ENCODE measurements at regions not wholly inside any gene's neighbourhood (a gene's known extent, or its start where the extent isn't known, plus 50 kb on each side); places are given as distances from the start of the nearest gene placed in this dataset.

DNA sequence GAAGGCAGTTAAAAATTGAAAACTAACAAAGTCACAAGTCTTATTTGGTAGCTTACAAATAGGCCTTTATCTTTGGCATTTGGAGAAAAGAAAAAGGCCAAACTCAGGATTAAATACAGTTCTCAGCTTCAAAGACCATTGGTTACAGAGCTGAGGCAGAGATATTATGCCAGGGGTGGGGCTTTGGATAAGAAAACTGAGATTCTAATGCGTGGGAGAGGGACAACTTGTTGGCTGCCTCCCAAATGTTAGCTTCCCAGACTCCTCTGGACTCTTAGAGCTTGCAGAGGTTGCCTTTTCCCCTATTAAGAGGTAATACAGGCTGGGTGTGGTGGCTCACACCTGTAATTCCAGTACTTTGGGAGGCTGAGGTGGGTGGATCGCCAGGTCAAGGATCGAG lies 231.8 kb downstream of the SQOR start (continued):
- TF ChIP-seq, protein P1, sequence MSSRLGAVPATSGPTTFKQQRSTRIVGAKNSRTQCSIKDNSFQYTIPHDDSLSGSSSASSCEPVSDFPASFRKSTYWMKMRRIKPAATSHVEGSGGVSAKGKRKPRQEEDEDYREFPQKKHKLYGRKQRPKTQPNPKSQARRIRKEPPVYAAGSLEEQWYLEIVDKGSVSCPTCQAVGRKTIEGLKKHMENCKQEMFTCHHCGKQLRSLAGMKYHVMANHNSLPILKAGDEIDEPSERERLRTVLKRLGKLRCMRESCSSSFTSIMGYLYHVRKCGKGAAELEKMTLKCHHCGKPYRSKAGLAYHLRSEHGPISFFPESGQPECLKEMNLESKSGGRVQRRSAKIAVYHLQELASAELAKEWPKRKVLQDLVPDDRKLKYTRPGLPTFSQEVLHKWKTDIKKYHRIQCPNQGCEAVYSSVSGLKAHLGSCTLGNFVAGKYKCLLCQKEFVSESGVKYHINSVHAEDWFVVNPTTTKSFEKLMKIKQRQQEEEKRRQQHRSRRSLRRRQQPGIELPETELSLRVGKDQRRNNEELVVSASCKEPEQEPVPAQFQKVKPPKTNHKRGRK (CRISPR knock-in tag; IDR thresholded peaks at IDR 0.05; ENCODE audit: borderline replicate concordance), result no peak

DNA sequence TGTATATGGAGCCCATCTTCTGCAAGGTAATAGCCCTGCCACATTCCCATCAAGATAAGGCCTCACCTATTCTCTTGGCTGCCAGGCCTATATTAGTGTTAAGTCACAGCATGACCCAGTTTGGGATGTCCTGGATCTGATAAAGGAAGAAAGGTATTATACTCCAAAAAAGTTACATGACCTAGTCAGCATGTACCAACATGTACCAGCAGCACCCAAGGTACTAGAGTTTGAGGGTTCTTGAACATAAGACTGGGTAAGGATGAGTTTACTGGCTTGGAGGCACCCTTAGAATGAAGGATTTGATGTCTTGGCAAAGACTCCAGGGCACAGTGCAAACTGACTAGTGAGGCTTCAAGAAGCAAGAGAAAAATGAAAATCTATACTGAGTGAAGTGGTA lies 232.5 kb downstream of the SQOR start:
- H3K9me3 Mint-ChIP-seq, result peaks cover 10% of the 10 kb centered on the region
- H3K4me3 Mint-ChIP-seq, result no peak overlapping the region
- H3K4me1 Mint-ChIP-seq, result no peaks in the 10 kb centered on the region
- peaks cover 14% of the 10 kb centered on the region for H3K36me3 Mint-ChIP-seq
- DNase-seq (ENCODE audit: low spot score) (no peak), ATAC-seq (no peak)
- POLR2A ChIA-PET, result no interaction called here
- TF ChIP-seq ZNF423 (CRISPR knock-in tag; IDR thresholded peaks at IDR 0.05), result no peak
- TF ChIP-seq CREB1 (CRISPR knock-in tag; IDR thresholded peaks at IDR 0.05), result no peak
- no peak for TF ChIP-seq ZNF121 (CRISPR knock-in tag; IDR thresholded peaks at IDR 0.05)
- no peak for TF ChIP-seq NFE2L1 (CRISPR knock-in tag; IDR thresholded peaks at IDR 0.05)
- no peak for TF ChIP-seq JAZF1 (CRISPR knock-in tag; IDR thresholded peaks at IDR 0.05)
- H3K27ac Mint-ChIP-seq, result no peak overlapping the region
- CTCF ChIA-PET, result no interaction called here
- no peaks in the 10 kb centered on the region; the same call in 1 of the 2 replicates for H3K27me3 Mint-ChIP-seq (ENCODE audit: low read depth)

DNA sequence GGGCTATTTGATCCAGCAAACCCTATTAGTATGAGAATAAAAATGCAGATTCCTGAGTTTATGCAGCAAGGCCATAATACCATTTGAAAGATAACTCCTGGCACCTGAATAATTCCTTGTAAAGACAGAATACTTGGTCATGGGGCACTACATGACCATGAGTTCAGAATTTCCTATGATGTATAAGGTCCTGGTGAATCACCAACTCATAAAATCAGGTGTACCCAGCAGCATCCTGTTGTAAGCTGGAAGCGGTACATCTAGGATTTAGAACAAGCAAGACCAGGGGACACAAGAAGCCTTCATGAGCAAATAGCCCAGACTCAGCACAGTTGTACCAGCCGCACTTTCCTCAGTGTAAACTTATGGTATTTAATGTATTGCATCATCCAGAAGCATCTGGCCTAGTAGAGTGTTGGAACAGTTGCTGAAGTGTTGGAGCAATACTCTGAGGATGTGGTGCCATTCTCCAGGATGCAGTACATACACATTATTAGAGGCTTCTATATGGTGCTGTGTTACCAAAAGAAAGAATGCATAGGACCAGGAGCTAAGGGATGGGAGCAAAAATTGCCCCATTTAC lies 233.4 kb downstream of the SQOR start:
- ATAC-seq, result no peak
- TF ChIP-seq CREB1 (CRISPR knock-in tag; IDR thresholded peaks at IDR 0.05), result no peak
- TF ChIP-seq, protein P2, sequence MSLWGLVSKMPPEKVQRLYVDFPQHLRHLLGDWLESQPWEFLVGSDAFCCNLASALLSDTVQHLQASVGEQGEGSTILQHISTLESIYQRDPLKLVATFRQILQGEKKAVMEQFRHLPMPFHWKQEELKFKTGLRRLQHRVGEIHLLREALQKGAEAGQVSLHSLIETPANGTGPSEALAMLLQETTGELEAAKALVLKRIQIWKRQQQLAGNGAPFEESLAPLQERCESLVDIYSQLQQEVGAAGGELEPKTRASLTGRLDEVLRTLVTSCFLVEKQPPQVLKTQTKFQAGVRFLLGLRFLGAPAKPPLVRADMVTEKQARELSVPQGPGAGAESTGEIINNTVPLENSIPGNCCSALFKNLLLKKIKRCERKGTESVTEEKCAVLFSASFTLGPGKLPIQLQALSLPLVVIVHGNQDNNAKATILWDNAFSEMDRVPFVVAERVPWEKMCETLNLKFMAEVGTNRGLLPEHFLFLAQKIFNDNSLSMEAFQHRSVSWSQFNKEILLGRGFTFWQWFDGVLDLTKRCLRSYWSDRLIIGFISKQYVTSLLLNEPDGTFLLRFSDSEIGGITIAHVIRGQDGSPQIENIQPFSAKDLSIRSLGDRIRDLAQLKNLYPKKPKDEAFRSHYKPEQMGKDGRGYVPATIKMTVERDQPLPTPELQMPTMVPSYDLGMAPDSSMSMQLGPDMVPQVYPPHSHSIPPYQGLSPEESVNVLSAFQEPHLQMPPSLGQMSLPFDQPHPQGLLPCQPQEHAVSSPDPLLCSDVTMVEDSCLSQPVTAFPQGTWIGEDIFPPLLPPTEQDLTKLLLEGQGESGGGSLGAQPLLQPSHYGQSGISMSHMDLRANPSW (CRISPR knock-in tag; conservative IDR thresholded peaks at IDR 0.05; ENCODE audit: low read depth), result no peak
- TF ChIP-seq, protein P3, sequence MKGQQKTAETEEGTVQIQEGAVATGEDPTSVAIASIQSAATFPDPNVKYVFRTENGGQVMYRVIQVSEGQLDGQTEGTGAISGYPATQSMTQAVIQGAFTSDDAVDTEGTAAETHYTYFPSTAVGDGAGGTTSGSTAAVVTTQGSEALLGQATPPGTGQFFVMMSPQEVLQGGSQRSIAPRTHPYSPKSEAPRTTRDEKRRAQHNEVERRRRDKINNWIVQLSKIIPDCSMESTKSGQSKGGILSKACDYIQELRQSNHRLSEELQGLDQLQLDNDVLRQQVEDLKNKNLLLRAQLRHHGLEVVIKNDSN (CRISPR knock-in tag; IDR thresholded peaks at IDR 0.05), result no peak
- TF ChIP-seq ZNF317 (CRISPR knock-in tag; IDR thresholded peaks at IDR 0.05; ENCODE audit: borderline replicate concordance, low read depth), result no peak
- TF ChIP-seq, protein P4, sequence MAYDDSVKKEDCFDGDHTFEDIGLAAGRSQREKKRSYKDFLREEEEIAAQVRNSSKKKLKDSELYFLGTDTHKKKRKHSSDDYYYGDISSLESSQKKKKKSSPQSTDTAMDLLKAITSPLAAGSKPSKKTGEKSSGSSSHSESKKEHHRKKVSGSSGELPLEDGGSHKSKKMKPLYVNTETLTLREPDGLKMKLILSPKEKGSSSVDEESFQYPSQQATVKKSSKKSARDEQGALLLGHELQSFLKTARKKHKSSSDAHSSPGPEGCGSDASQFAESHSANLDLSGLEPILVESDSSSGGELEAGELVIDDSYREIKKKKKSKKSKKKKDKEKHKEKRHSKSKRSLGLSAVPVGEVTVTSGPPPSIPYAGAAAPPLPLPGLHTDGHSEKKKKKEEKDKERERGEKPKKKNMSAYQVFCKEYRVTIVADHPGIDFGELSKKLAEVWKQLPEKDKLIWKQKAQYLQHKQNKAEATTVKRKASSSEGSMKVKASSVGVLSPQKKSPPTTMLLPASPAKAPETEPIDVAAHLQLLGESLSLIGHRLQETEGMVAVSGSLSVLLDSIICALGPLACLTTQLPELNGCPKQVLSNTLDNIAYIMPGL (CRISPR knock-in tag; IDR thresholded peaks at IDR 0.05), result no peak
- TF ChIP-seq OVOL2 (CRISPR knock-in tag; IDR thresholded peaks at IDR 0.05; ENCODE audit: borderline replicate concordance), result no peak
- TF ChIP-seq, protein P5, sequence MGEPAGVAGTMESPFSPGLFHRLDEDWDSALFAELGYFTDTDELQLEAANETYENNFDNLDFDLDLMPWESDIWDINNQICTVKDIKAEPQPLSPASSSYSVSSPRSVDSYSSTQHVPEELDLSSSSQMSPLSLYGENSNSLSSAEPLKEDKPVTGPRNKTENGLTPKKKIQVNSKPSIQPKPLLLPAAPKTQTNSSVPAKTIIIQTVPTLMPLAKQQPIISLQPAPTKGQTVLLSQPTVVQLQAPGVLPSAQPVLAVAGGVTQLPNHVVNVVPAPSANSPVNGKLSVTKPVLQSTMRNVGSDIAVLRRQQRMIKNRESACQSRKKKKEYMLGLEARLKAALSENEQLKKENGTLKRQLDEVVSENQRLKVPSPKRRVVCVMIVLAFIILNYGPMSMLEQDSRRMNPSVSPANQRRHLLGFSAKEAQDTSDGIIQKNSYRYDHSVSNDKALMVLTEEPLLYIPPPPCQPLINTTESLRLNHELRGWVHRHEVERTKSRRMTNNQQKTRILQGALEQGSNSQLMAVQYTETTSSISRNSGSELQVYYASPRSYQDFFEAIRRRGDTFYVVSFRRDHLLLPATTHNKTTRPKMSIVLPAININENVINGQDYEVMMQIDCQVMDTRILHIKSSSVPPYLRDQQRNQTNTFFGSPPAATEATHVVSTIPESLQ (CRISPR knock-in tag; IDR thresholded peaks at IDR 0.05), result no peak
- TF ChIP-seq ETV6 (CRISPR knock-in tag; IDR thresholded peaks at IDR 0.05), result no peak
- TF ChIP-seq, protein P6, sequence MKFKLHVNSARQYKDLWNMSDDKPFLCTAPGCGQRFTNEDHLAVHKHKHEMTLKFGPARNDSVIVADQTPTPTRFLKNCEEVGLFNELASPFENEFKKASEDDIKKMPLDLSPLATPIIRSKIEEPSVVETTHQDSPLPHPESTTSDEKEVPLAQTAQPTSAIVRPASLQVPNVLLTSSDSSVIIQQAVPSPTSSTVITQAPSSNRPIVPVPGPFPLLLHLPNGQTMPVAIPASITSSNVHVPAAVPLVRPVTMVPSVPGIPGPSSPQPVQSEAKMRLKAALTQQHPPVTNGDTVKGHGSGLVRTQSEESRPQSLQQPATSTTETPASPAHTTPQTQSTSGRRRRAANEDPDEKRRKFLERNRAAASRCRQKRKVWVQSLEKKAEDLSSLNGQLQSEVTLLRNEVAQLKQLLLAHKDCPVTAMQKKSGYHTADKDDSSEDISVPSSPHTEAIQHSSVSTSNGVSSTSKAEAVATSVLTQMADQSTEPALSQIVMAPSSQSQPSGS (CRISPR knock-in tag; IDR thresholded peaks at IDR 0.05; ENCODE audit: borderline replicate concordance, low read depth), result no peak
- no peak for TF ChIP-seq ZNF671 (CRISPR knock-in tag; IDR thresholded peaks at IDR 0.05)
- TF ChIP-seq NR2C2 (CRISPR knock-in tag; IDR thresholded peaks at IDR 0.05), result no peak
- no peak for TF ChIP-seq ZNF263 (CRISPR knock-in tag; IDR thresholded peaks at IDR 0.05; ENCODE audit: low read depth)
- TF ChIP-seq, protein P7, sequence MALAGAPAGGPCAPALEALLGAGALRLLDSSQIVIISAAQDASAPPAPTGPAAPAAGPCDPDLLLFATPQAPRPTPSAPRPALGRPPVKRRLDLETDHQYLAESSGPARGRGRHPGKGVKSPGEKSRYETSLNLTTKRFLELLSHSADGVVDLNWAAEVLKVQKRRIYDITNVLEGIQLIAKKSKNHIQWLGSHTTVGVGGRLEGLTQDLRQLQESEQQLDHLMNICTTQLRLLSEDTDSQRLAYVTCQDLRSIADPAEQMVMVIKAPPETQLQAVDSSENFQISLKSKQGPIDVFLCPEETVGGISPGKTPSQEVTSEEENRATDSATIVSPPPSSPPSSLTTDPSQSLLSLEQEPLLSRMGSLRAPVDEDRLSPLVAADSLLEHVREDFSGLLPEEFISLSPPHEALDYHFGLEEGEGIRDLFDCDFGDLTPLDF (CRISPR knock-in tag; IDR thresholded peaks at IDR 0.05), result no peak
- TF ChIP-seq ATF1 (CRISPR knock-in tag; IDR thresholded peaks at IDR 0.05), result no peak

More for the DNA sequence above, 233.4 kb downstream of the SQOR start:
- ChIA-PET CTCF (interaction anchor here (1.2 kb wide), 1 partner anchor 73 kb away, joined by 3 read pairs; no protein-coding TSS in a partner anchor), POLR2A (no interaction called here)
- H3K9me3 Mint-ChIP-seq, result peaks cover 18% of the 10 kb centered on the region
- no peak for DNase-seq (ENCODE audit: low spot score)
- H3K4me1 Mint-ChIP-seq, result no peaks in the 10 kb centered on the region
- H3K36me3 Mint-ChIP-seq, result peaks cover 22% of the 10 kb centered on the region
- H3K4me3 Mint-ChIP-seq, result no peak overlapping the region
- no peaks in the 10 kb centered on the region; the same call in 1 of the 2 replicates for H3K27me3 Mint-ChIP-seq (ENCODE audit: low read depth)
- H3K27ac Mint-ChIP-seq, result no peak overlapping the region

Measured in WTC11 (cell line).